H9 (cell line): ENCODE measurements at regions not wholly inside any gene's neighbourhood (a gene's known extent, or its start where the extent isn't known, plus 50 kb on each side); places are given as distances from the start of the nearest gene placed in this dataset.

Source experiments
- DNase-seq: peaks from one replicate; pipeline ENCODE4 v3.0.0-alpha.2; 2017
- H2AFZ ChIP-seq: one replicate; pipeline ENCODE4 v1.6.1; 2013; ENCODE audit warnings: mild to moderate bottlenecking, low read length, control low read depth, moderate library complexity
- H2AK5ac ChIP-seq: 2 replicates; pipeline ENCODE4 v1.6.1; 2013; ENCODE audit warnings: low read length, control low read depth, mixed read lengths; ENCODE audit not compliant: insufficient read length
- H2BK120ac ChIP-seq: one replicate; pipeline ENCODE4 v1.6.1; 2013; ENCODE audit warnings: low read depth, mild to moderate bottlenecking, low read length, control low read depth, inconsistent platforms; ENCODE audit not compliant: poor library complexity, severe bottlenecking
- H2BK12ac ChIP-seq: 2 replicates; pipeline ENCODE4 v1.6.1; 2013; ENCODE audit warnings: low read length, control low read depth, mixed read lengths, low read depth; ENCODE audit not compliant: insufficient read length
- H2BK15ac ChIP-seq: 2 replicates; pipeline ENCODE4 v1.6.1; 2013; ENCODE audit warnings: low read depth, low read length, control low read depth
- H2BK20ac ChIP-seq: one replicate; pipeline ENCODE4 v1.6.1; 2013; ENCODE audit warnings: low read depth, mild to moderate bottlenecking, low read length, control low read depth, inconsistent platforms; ENCODE audit not compliant: poor library complexity, severe bottlenecking
- H2BK5ac ChIP-seq: 2 replicates; pipeline ENCODE4 v1.6.1; 2013; ENCODE audit warnings: low read length, control low read depth, mixed read lengths; ENCODE audit not compliant: insufficient read length
- H3K14ac ChIP-seq: 2 replicates; pipeline ENCODE4 v1.6.1; 2013; ENCODE audit warnings: low read length, control low read depth; ENCODE audit not compliant: insufficient read depth
- H3K18ac ChIP-seq: 2 replicates; pipeline ENCODE4 v1.6.1; 2013; ENCODE audit warnings: low read depth, mild to moderate bottlenecking, mixed read lengths, low read length, control low read depth; ENCODE audit not compliant: insufficient read length
- H3K23ac ChIP-seq: 2 replicates; pipeline ENCODE4 v1.6.1; 2013; ENCODE audit warnings: low read length, control low read depth, mixed read lengths, low read depth; ENCODE audit not compliant: insufficient read length
- H3K23me2 ChIP-seq: 2 replicates; pipeline ENCODE4 v1.6.1; 2013; ENCODE audit warnings: low read depth, mild to moderate bottlenecking, mixed read lengths, low read length, control low read depth; ENCODE audit not compliant: insufficient read length, poor library complexity, severe bottlenecking
- H3K27ac ChIP-seq: 2 replicates; pipeline ENCODE4 v1.5.1; 2013; ENCODE audit warnings: low read length, control low read depth, mixed read lengths, low read depth; ENCODE audit not compliant: insufficient read length
- H3K27me3 ChIP-seq: 2 replicates; pipeline ENCODE4 v1.6.1; 2013; ENCODE audit warnings: low read length, control low read depth, inconsistent platforms; ENCODE audit not compliant: insufficient read depth
- H3K4ac ChIP-seq: 2 replicates; pipeline ENCODE4 v1.6.1; 2013; ENCODE audit warnings: low read depth, mild to moderate bottlenecking, control low read depth, inconsistent platforms, low read length, moderate library complexity
- H3K4me1 ChIP-seq: 2 replicates; pipeline ENCODE4 v1.6.1; 2013; ENCODE audit warnings: low read length, control low read depth, inconsistent platforms; ENCODE audit not compliant: insufficient read depth
- H3K4me2 ChIP-seq: 2 replicates; pipeline ENCODE4 v1.6.1; 2013; ENCODE audit warnings: low read length, control low read depth, mixed read lengths; ENCODE audit not compliant: insufficient read length, insufficient read depth
- H3K56ac ChIP-seq: 2 replicates; pipeline ENCODE4 v1.6.1; 2013; ENCODE audit warnings: low read depth, mild to moderate bottlenecking, mixed read lengths, low read length, control low read depth; ENCODE audit not compliant: insufficient read length
- H3K79me1 ChIP-seq: 2 replicates; pipeline ENCODE4 v1.6.1; 2013; ENCODE audit warnings: low read depth, mild to moderate bottlenecking, moderate library complexity, low read length, control low read depth, inconsistent platforms; ENCODE audit not compliant: insufficient read depth, poor library complexity, severe bottlenecking
- H3K79me2 ChIP-seq: 2 replicates; pipeline ENCODE4 v1.6.1; 2013; ENCODE audit warnings: low read length, control low read depth, inconsistent platforms; ENCODE audit not compliant: insufficient read depth
- H3K9ac ChIP-seq: 2 replicates; pipeline ENCODE4 v1.6.1; 2013; ENCODE audit warnings: low read length, control low read depth, mixed read lengths; ENCODE audit not compliant: insufficient read length; ENCODE audit errors: extremely low read depth
- H3K9me3 ChIP-seq: one replicate; pipeline ENCODE4 v1.6.1; 2013; ENCODE audit warnings: low read depth, low read length, inconsistent platforms; ENCODE audit not compliant: control insufficient read depth
- H3T11ph ChIP-seq: one replicate; pipeline ENCODE4 v1.6.1; 2013; ENCODE audit warnings: mild to moderate bottlenecking, low read length, control low read depth, inconsistent platforms
- H4K20me1 ChIP-seq: one replicate; pipeline ENCODE4 v1.6.1; 2013; ENCODE audit not compliant: control insufficient read depth, insufficient read length, insufficient read depth
- H4K5ac ChIP-seq: 2 replicates; pipeline ENCODE4 v1.6.1; 2013; ENCODE audit warnings: low read depth, mild to moderate bottlenecking, mixed read lengths, low read length, control low read depth; ENCODE audit not compliant: insufficient read length
- H4K8ac ChIP-seq: replicated peaks from 2 replicates; pipeline ENCODE4 v1.6.1; 2013; ENCODE audit warnings: low read length, control low read depth, mixed read lengths, low read depth; ENCODE audit not compliant: insufficient read length
- H4K91ac ChIP-seq: 2 replicates; pipeline ENCODE4 v1.6.1; 2013; ENCODE audit warnings: low read depth, mild to moderate bottlenecking, moderate library complexity, mixed read lengths, low read length, control low read depth; ENCODE audit not compliant: insufficient read length
- H3K27ac Mint-ChIP-seq, 3 experiments: 2 replicates in 2 of 3; 3 replicates in 1 of 3; pipeline ENCODE4 v1.8.0; 2020 to 2021; ENCODE audit warnings: mixed read lengths in 3 of 3, mild to moderate bottlenecking in 1 of 3, moderate library complexity in 1 of 3
- H3K27me3 Mint-ChIP-seq: 2 replicates; pipeline ENCODE4 v1.8.0; 2021; ENCODE audit warnings: low read depth, mild to moderate bottlenecking, moderate library complexity, mixed read lengths
- H3K36me3 Mint-ChIP-seq, 3 experiments: 2 replicates in 2 of 3; 3 replicates in 1 of 3; pipeline ENCODE4 v1.8.0; 2020 to 2021; ENCODE audit warnings: low read depth in 3 of 3, mixed read lengths in 3 of 3; ENCODE audit not compliant: insufficient read depth in 1 of 3
- H3K4me1 Mint-ChIP-seq, 2 experiments: 2 replicates each; pipeline ENCODE4 v1.8.0; 2020; ENCODE audit warnings: mixed read lengths in 2 of 2
- H3K4me3 Mint-ChIP-seq, 2 experiments: 2 replicates in 1 of 2; 3 replicates in 1 of 2; pipeline ENCODE4 v1.8.0; 2020 to 2021; ENCODE audit warnings: mild to moderate bottlenecking in 2 of 2, mixed read lengths in 2 of 2, moderate library complexity in 1 of 2
- H3K9me3 Mint-ChIP-seq, 2 experiments: 2 replicates in 1 of 2; 3 replicates in 1 of 2; pipeline ENCODE4 v1.8.0; 2020; ENCODE audit warnings: mild to moderate bottlenecking in 2 of 2, mixed read lengths in 2 of 2, moderate library complexity in 1 of 2
- CTCF ChIP-seq: fragments of 200-600 bp; sonication (generic); conservative IDR thresholded peaks from 3 replicates; pipeline ENCODE4 v1.8.0; 2021; ENCODE audit warnings: antibody characterized with exemption, mild to moderate bottlenecking
- WGBS: extraction: QIAGEN DNeasy Blood & Tissue Kit; methylation state at CpG from one replicate; pipeline ENCODE4 v1.1.7; 2013; ENCODE audit warnings: missing lambda C conversion rate, low lambda C conversion rate, mixed read lengths; ENCODE audit not compliant: insufficient read length; ENCODE audit errors: extremely low coverage; 5-methylcytosine and 5-hydroxymethylcytosine counted together

GRCh38 chr3:166637984-166638530, 742.0 kb downstream of the ZBBX start:
- no peak overlapping the region for H4K5ac ChIP-seq
- no peak overlapping the region for H3K23ac ChIP-seq
- H3K4ac ChIP-seq: no peak overlapping the region
- no peaks in the 10 kb centered on the region for H3K79me2 ChIP-seq
- Mint-ChIP-seq H3K27ac (no peak overlapping the region), H3K4me3 (no peak overlapping the region), H3K27me3 (no peaks in the 10 kb centered on the region), H3K36me3 (no peaks in the 10 kb centered on the region), H3K9me3 (no peaks in the 10 kb centered on the region; a peak in 1 of 5 replicates), H3K4me1 (peaks cover 0 to 6% of the 10 kb centered on the region in 2 experiments; a peak in 1 of 4 replicates)
- no peak overlapping the region for H3K18ac ChIP-seq
- H2AK5ac ChIP-seq: no peak overlapping the region
- no peak overlapping the region for H4K8ac ChIP-seq
- TF ChIP-seq CTCF: no peak
- H3K4me1 ChIP-seq: no peaks in the 10 kb centered on the region
- no peaks in the 10 kb centered on the region for H3K9me3 ChIP-seq
- H2BK120ac ChIP-seq: no peak overlapping the region
- no peak overlapping the region for H3K4me2 ChIP-seq
- no peak overlapping the region for H2AFZ ChIP-seq
- H3K27me3 ChIP-seq: no peaks in the 10 kb centered on the region
- no peak overlapping the region for H2BK12ac ChIP-seq
- no peak overlapping the region for H3T11ph ChIP-seq
- no CpG with 5 or more reads among the region's 3 CpGs for WGBS
- no peak overlapping the region for H4K91ac ChIP-seq
- H3K79me1 ChIP-seq: no peaks in the 10 kb centered on the region
- no peak for DNase-seq
- H2BK20ac ChIP-seq: no peak overlapping the region
- no peak overlapping the region for H3K56ac ChIP-seq
- no peak overlapping the region for H2BK5ac ChIP-seq
- H3K14ac ChIP-seq: no peak overlapping the region
- no peaks in the 10 kb centered on the region for H4K20me1 ChIP-seq
- no peak overlapping the region for H3K9ac ChIP-seq
- H3K23me2 ChIP-seq: no peaks in the 10 kb centered on the region
- no peak overlapping the region for H2BK15ac ChIP-seq
- no peak overlapping the region for H3K27ac ChIP-seq
